ENCODE measurements at regions not wholly inside any gene's neighbourhood (a gene's known extent, or its start where the extent isn't known, plus 50 kb on each side); places are given as distances from the start of the nearest gene placed in this dataset.

DNA sequence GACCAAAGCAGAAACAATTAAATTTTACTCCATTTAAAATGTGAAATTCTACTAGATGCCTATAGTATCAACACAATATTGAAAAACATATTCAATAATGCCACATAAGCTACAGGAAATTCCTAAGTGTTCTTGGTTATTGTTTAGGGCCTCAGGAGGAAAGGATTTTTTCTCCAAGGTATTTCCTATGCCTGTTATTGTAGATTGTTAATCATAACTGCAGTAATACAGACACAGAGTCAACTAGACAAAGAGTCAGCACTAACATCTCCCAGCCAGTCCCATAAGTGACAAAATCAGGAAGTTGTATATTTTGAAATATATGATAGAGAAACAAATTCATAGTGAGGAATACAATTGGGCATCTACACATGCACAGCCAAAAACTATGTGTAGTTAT, 782.7 kb upstream of the KIF2B start (continued):
- TF ChIP-seq, protein P1, sequence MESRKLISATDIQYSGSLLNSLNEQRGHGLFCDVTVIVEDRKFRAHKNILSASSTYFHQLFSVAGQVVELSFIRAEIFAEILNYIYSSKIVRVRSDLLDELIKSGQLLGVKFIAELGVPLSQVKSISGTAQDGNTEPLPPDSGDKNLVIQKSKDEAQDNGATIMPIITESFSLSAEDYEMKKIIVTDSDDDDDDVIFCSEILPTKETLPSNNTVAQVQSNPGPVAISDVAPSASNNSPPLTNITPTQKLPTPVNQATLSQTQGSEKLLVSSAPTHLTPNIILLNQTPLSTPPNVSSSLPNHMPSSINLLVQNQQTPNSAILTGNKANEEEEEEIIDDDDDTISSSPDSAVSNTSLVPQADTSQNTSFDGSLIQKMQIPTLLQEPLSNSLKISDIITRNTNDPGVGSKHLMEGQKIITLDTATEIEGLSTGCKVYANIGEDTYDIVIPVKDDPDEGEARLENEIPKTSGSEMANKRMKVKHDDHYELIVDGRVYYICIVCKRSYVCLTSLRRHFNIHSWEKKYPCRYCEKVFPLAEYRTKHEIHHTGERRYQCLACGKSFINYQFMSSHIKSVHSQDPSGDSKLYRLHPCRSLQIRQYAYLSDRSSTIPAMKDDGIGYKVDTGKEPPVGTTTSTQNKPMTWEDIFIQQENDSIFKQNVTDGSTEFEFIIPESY (IDR thresholded peaks at IDR 0.05; ENCODE audit: extremely low read depth, insufficient replicate concordance, low read length) = no peak
- no peak for TF ChIP-seq CBX3 (IDR thresholded peaks at IDR 0.05; ENCODE audit: low read depth)
- TF ChIP-seq JUND (IDR thresholded peaks at IDR 0.05) = no peak
- TF ChIP-seq POLR2A (IDR thresholded peaks at IDR 0.05; ENCODE audit: borderline replicate concordance, extremely low read depth, insufficient read depth, insufficient read length) = no peak
- TF ChIP-seq ELF1 (IDR thresholded peaks at IDR 0.05; ENCODE audit: borderline replicate concordance, low read depth) = no peak

DNA sequence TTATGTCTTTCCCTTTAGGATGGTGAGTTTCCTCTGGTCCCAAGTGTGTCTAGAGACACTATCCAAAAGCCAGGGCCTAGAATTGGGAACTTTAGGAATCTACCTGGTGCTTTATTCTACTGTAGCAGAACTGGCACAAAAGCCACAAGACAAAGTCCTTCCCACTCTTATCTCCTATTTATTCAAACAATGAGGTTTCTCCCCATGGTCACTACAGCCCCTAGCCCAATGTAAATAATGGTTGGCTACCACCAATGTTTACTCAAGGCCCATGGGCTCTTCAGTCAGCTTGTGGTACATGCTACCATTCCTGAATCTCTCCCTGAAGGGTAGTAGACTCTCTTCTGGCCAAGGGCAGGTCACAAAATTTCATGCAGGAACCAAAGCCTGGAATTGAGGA, 789.4 kb upstream of the KIF2B start:
- Histone ChIP-seq H3K4me3 (replicated peaks in 1 of 2; ENCODE audit: low read depth in 1 of 2, low read length in 2 of 2) (no peak overlapping the region), H3K4me2 (ENCODE audit: low read length) (no peak overlapping the region), H3K4me1 (ENCODE audit: control insufficient read depth in 1 of 2, insufficient read depth in 2 of 2, low read length in 2 of 2) (no peaks in the 10 kb centered on the region), H3K9ac (ENCODE audit: low read length) (no peak overlapping the region), H3K9me3 (ENCODE audit: control insufficient read depth in 1 of 2, insufficient read depth in 1 of 2, low read depth in 1 of 2, low read length in 2 of 2) (peaks cover 59% of the 10 kb centered on the region in 2 experiments; a peak in 3 of 4 replicates), H3K27ac (ENCODE audit: low read depth, low read length) (no peak overlapping the region), H4K20me1 (ENCODE audit: insufficient read depth) (no peaks in the 10 kb centered on the region), H2AFZ (ENCODE audit: low read depth, low read length, poor library complexity, severe bottlenecking) (no peak overlapping the region), H3K36me3 (ENCODE audit: control insufficient read depth in 1 of 2, insufficient read depth in 2 of 2, low read length in 2 of 2) (no peaks in the 10 kb centered on the region), H3K79me2 (ENCODE audit: insufficient read depth, low read length) (no peaks in the 10 kb centered on the region), H3K27me3 (ENCODE audit: insufficient read depth, low read length) (no peaks in the 10 kb centered on the region), H3K9me2 (ENCODE audit: insufficient read depth) (no peaks in the 10 kb centered on the region)
- POLR2A ChIA-PET = no interaction called here
- no TSS peak for BruUV-seq (replicated peaks)
- ATAC-seq (no peak), DNase-seq (ENCODE audit: low read depth, low spot score) (no peak)
- RAD21 ChIA-PET (ENCODE audit: low non-redundant PET in 1 of 2, low total read pairs in 2 of 2, uncharacterized antibody in 2 of 2, unreplicated experiment in 2 of 2) = no interaction called here
- intact Hi-C loops (cut with micrococcal nuclease) = no loop called here
- no peak for TF ChIP-seq SRF (IDR thresholded peaks at IDR 0.05; ENCODE audit: low read depth)
- TF ChIP-seq SIN3A (IDR thresholded peaks at IDR 0.05; ENCODE audit: low read depth) = no peak
- CTCF ChIA-PET = no interaction called here

- Histone ChIP-seq H3K4me2 (ENCODE audit: low read length) (no peak overlapping the region), H2AFZ (ENCODE audit: low read depth, low read length, poor library complexity, severe bottlenecking) (no peak overlapping the region), H3K9me2 (ENCODE audit: insufficient read depth) (no peaks in the 10 kb centered on the region), H3K27me3 (ENCODE audit: insufficient read depth, low read length) (no peaks in the 10 kb centered on the region), H3K27ac (ENCODE audit: low read depth, low read length) (no peak overlapping the region), H3K4me3 (replicated peaks in 1 of 2; ENCODE audit: low read depth in 1 of 2, low read length in 2 of 2) (no peak overlapping the region), H3K9me3 (ENCODE audit: control insufficient read depth in 1 of 2, insufficient read depth in 1 of 2, low read depth in 1 of 2, low read length in 2 of 2) (peaks cover 59 to 63% of the 10 kb centered on the region in 2 experiments; a peak in 3 of 4 replicates), H3K4me1 (ENCODE audit: control insufficient read depth in 1 of 2, insufficient read depth in 2 of 2, low read length in 2 of 2) (no peaks in the 10 kb centered on the region), H3K9ac (ENCODE audit: low read length) (no peak overlapping the region), H4K20me1 (ENCODE audit: insufficient read depth) (no peaks in the 10 kb centered on the region), H3K36me3 (ENCODE audit: control insufficient read depth in 1 of 2, insufficient read depth in 2 of 2, low read length in 2 of 2) (no peaks in the 10 kb centered on the region), H3K79me2 (ENCODE audit: insufficient read depth, low read length) (no peaks in the 10 kb centered on the region)
- ChIA-PET CTCF (no interaction called here), RAD21 (ENCODE audit: low non-redundant PET in 1 of 2, low total read pairs in 2 of 2, uncharacterized antibody in 2 of 2, unreplicated experiment in 2 of 2) (no interaction called here), POLR2A (no interaction called here)
- no TSS peak for BruUV-seq (replicated peaks)
- DNase-seq (ENCODE audit: low read depth, low spot score) (peak; percentile 4), ATAC-seq (no peak)
- TF ChIP-seq, protein P2, sequence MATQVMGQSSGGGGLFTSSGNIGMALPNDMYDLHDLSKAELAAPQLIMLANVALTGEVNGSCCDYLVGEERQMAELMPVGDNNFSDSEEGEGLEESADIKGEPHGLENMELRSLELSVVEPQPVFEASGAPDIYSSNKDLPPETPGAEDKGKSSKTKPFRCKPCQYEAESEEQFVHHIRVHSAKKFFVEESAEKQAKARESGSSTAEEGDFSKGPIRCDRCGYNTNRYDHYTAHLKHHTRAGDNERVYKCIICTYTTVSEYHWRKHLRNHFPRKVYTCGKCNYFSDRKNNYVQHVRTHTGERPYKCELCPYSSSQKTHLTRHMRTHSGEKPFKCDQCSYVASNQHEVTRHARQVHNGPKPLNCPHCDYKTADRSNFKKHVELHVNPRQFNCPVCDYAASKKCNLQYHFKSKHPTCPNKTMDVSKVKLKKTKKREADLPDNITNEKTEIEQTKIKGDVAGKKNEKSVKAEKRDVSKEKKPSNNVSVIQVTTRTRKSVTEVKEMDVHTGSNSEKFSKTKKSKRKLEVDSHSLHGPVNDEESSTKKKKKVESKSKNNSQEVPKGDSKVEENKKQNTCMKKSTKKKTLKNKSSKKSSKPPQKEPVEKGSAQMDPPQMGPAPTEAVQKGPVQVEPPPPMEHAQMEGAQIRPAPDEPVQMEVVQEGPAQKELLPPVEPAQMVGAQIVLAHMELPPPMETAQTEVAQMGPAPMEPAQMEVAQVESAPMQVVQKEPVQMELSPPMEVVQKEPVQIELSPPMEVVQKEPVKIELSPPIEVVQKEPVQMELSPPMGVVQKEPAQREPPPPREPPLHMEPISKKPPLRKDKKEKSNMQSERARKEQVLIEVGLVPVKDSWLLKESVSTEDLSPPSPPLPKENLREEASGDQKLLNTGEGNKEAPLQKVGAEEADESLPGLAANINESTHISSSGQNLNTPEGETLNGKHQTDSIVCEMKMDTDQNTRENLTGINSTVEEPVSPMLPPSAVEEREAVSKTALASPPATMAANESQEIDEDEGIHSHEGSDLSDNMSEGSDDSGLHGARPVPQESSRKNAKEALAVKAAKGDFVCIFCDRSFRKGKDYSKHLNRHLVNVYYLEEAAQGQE (IDR thresholded peaks at IDR 0.05; ENCODE audit: low read depth) = no peak
- TF ChIP-seq RAD21 (IDR thresholded peaks at IDR 0.05; ENCODE audit: low read depth) = 0 out of 2 replicates have a peak, but pooled peaks have one; percentile 13
- intact Hi-C loops (cut with micrococcal nuclease) = no loop called here
Observed at GRCh38 chr17:53032861-53033271, 789.9 kb upstream of the KIF2B start.

Measured in HCT116 (cell line).